ENCODE measurements at regions not wholly inside any gene's neighbourhood (a gene's known extent, or its start where the extent isn't known, plus 50 kb on each side); places are given as distances from the start of the nearest gene placed in this dataset.

GRCh38 chrY:8583191-8583590 is 754.1 kb upstream of the TSPY4 start:
- TF ChIP-seq POLR2A (IDR thresholded peaks at IDR 0.05): no peak
- TF ChIP-seq, protein P1, sequence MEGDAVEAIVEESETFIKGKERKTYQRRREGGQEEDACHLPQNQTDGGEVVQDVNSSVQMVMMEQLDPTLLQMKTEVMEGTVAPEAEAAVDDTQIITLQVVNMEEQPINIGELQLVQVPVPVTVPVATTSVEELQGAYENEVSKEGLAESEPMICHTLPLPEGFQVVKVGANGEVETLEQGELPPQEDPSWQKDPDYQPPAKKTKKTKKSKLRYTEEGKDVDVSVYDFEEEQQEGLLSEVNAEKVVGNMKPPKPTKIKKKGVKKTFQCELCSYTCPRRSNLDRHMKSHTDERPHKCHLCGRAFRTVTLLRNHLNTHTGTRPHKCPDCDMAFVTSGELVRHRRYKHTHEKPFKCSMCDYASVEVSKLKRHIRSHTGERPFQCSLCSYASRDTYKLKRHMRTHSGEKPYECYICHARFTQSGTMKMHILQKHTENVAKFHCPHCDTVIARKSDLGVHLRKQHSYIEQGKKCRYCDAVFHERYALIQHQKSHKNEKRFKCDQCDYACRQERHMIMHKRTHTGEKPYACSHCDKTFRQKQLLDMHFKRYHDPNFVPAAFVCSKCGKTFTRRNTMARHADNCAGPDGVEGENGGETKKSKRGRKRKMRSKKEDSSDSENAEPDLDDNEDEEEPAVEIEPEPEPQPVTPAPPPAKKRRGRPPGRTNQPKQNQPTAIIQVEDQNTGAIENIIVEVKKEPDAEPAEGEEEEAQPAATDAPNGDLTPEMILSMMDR (IDR thresholded peaks at IDR 0.05 in 4 of 5, conservative IDR thresholded peaks at IDR 0.05 in 1 of 5): no peak

Data from gastrocnemius medialis (tissue), 4 donors.